ENCODE measurements at regions not wholly inside any gene's neighbourhood (a gene's known extent, or its start where the extent isn't known, plus 50 kb on each side); places are given as distances from the start of the nearest gene placed in this dataset.
A peak's percentile ranks its signal among the peaks of the same experiment; 100 is the strongest.

DNA sequence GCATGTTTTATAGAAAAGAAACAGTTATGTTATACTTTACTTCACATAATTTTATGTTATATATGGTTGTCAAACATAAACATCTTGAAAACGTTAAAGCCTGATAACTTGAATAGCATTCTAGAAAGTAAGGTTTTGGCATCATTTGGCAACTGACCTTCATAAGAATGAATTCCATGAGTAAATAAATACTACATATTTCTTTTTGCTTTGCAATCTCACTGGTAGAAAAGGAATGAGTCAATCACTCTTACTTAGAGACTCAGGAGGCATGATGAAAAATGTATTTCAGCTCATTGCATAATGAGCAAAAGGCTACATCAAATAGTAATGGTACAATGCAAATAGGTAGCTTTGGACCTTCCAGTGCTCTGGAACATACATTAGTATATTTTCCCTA is 1381.9 kb downstream of the EFNB2 start:
- DNase-seq, result no peak

- DNase-seq, result no peak
These were observed 1383.8 kb downstream of the EFNB2 start for GRCh38 chr13:105151639-105152038.

GRCh38 chr13:105147461-105147860 is 1388.0 kb downstream of the EFNB2 start:
- no peak for DNase-seq

- DNase-seq, result no peak
These were observed 1390.5 kb downstream of the EFNB2 start for GRCh38 chr13:105144936-105145335.

DNA sequence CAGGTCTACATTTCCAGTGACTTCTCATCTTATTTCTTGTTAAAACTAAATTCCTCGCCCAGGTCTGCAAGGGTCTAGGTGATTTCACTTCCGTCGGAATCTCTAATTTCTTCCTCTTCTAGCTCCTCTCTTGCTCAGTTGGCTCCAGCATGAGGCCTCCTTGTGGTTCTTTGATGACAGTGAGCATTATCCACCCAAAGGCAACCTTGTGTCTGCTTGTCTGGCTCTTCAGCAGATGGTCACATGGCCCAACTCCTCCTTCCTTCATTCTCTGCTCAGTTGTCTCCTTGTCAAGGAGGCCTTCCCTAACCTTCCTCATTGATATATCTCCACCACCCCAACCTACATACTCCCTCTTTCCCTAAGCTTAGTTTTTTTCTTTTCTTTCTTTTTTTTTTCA is 1391.4 kb downstream of the EFNB2 start:
- no peak for DNase-seq

DNA sequence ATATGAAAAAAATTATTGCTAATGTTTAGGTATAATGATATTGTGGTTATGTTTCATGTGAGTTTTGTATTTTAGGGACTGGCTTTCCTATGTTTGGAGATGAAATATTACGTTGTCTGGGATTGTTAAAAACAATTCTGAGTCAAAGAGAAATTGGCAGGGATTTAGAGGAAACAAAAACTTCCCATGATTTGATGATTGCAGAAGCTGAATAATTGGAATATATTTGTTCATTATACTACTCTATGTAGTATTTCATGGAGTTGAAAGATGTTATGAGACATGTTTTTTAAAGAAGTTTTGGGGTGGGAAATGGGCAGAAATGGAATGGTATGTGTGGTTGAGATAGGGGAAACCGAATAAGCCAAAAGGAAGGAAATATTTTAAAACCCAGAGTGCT is 1392.9 kb downstream of the EFNB2 start:
- DNase-seq, result no peak

- DNase-seq, result peak; percentile 25
These were observed 1395.8 kb downstream of the EFNB2 start for GRCh38 chr13:105139380-105140285.

DNA sequence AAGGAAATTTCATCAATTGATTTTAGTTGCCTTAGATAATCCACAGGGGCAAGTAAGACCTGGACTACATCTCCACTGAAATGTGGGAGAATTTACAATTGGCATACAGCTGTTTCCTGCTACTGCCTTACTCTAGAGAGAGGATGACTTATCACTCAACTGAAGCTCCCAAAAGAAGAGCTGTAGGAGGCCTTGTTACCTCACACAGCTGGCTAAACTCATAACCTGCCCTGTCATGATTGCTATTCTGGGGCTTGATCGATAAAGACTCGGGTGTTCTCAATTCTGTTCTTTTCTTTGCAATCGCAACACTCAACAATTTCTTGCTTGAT is 1396.4 kb downstream of the EFNB2 start:
- DNase-seq, result no peak

DNA sequence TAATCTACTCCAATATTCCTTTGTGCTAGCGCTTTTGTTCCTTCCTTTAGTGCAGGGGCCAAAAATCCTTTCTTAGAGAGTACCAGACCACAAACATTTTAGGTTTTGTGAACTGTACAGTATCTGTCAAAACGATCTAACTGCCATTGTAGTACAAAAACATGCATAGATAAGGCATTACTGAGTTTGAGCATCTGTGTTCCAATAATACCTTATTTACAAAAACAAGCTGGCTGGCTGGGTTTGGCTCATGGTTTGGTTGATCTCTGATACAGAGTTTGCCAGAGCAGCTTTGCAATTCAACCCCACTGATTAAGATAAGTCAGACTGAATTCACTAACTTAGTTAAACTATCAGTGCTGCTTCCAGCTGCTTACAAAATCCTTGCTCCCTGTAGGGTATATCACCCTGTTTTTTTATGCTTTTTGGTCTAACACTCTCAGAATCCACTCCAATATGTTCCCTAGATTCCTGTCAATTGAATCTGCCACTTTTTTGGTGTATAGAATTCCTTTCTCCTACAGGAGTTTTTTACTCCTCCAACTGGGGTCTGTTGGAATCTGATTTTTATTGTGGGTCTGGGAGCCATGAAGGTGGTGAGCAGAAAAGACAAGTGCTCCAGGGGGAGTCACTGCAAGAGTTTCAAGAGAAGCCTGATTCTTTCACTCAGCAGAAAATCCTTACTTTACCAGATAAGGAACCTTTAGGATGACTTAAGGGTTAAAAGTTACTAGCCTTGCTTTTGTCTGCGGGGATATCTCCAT is 1399.4 kb downstream of the EFNB2 start:
- no peak for DNase-seq

GRCh38 chr13:105127732-105128131 is 1407.7 kb downstream of the EFNB2 start:
- no peak for DNase-seq

DNA sequence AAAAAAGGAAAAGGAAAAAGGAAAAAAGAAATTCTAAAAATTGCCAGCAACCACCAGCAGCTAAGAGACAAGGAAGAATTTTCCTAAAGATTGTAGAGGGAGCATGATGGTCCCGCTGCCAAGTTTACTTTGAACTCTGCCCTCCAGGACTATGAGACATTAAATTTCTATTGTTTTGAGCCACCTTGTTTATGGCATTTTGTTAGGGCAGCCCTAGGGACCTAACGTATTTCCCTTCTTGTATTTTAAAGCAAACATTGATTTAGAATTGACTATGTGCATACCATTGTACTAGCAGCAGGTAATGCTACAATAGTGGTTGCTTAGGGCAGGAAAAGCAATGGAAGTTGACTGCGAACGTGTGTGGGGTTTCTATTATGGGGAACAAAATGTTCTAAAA is 1414.2 kb downstream of the EFNB2 start:
- no peak for DNase-seq

GRCh38 chr13:105118426-105118985 is 1417.0 kb downstream of the EFNB2 start:
- DNase-seq, result no peak

DNA sequence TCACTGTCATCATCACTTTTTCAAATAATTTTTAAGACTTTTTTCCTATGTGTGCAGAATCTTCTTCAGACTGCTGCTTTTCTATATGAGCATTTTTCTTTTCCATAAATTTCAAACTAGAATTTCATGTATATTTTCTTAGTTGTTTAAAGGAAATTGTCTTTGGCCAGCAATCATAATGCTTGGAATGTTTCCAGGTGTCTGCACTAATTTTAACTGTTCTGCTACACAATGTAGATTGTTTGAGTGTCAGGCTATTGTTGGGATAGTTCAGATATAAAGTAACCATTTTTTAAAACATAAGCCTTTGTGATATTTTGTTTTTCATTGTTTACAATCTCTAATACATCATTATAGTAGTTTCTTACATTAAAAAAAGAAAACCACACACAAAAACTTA is 1418.5 kb downstream of the EFNB2 start:
- no peak for DNase-seq

GRCh38 chr13:105112561-105112960 is 1422.9 kb downstream of the EFNB2 start:
- no peak for DNase-seq

DNA sequence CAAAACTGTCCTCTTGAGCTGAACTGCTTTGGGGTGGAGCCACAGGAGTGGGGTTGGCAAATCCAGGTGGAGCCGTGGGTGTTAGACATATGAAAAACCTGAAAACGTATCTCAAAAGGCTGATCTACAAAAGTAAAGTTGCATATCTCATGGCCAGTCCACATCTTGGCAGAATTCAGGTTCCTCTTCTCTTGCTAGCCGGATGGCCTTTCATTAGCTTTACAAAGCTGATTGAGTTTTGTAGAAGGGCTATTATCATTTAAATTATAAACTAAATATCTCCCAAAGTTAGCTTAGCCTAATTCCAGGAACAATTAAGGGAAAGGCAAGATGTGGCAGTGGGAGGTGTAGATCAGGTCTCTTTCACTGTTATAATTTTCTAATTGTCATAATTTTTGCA is 1427.7 kb downstream of the EFNB2 start:
- DNase-seq, result no peak

GRCh38 chr13:105105471-105105870 is 1430.0 kb downstream of the EFNB2 start:
- DNase-seq, result no peak

DNA sequence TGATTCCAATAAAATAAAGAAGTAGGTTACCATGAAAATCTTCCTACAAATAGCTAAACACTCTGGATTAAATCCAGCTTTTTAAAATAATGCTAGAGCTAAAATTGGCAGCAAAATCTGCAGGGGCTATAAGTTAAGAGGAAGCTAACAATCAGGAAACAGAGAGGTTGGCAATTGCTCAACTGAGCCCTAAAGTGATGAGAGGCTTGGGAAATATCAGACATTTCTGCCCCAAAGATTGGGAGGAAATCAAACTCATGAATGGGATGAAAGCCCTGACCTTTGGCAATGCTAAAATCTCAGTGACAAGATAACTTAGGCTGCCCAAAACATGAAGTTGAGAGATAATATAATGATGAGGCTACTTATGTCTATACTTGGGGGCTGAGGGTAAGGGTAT is 1437.9 kb downstream of the EFNB2 start:
- DNase-seq, result no peak

GRCh38 chr13:105089858-105090643 is 1445.4 kb downstream of the EFNB2 start:
- no peak for DNase-seq

DNA sequence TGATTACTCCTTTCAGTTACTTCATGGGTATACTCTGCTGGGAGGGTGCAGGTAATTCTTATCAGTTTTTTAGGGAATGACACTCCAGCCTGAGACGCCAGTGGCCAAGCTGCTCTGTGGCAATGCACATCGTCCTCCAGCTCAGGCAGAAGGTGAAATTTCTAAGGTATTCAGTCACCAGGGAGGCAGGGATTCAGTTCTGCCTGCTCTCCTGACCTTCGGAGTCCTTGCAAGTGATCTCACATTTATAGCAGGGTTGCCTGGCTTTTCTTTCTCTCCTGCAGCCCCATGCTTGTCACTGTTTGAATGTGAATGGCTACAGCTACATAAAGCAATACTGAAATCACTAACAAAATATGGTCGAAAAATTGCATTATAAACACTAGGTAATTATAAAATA is 1447.5 kb downstream of the EFNB2 start:
- DNase-seq, result no peak

DNA sequence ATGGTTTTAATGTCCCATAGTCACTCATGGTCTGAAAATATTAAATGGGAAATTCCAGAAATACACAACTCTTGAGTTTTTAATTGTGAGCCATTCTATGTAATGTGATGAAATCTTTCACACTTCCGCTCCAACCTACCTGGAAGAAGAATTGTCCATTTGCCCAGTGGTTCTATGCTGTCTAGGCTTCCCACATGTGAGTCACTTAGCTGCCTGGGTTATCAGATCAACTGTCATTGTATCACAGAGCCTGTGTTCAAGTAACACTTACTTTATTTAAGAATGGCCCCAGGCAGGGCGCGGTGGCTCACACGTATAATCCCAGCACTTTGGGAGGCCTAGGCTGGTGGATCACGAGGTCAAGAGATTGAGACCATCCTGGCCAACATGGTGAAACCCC is 1450.5 kb downstream of the EFNB2 start:
- DNase-seq, result no peak

DNA sequence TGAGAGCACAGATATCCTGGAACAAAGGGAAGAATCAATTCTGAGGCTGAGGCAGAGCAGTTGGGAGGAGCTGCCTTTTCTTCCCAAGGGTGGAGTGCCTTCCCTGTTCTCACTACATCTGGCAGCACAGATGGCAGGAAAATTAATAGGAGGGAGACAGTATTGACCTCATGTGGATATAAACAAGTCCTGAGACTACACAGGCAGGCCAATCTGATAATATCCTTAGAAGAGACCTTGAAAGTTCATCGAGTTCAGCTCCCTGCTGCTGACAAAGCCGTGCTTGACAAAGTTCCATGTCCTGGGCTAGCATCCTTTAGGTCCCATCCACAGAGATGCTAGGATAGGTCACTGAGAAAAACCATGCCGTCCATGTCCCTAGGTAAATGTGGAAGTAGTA is 1451.5 kb downstream of the EFNB2 start:
- DNase-seq, result no peak

- no peak for DNase-seq
These were observed 1460.7 kb downstream of the EFNB2 start for GRCh38 chr13:105074755-105075154.

GRCh38 chr13:105073041-105073440 is 1462.4 kb downstream of the EFNB2 start:
- DNase-seq, result no peak

All from NCI-H1105 (cell line).